ENCODE measurements at regions not wholly inside any gene's neighbourhood (a gene's known extent, or its start where the extent isn't known, plus 50 kb on each side); places are given as distances from the start of the nearest gene placed in this dataset.

GRCh38 chr4:103915224-103915869, 195.6 kb upstream of the TACR3 start:
- no peaks in the 10 kb centered on the region for H3K4me1 ChIP-seq (ENCODE audit: control insufficient read depth, insufficient read depth, low read length)
- no peaks in the 10 kb centered on the region for H3K27me3 ChIP-seq (ENCODE audit: control insufficient read depth, insufficient read depth, low read length, poor library complexity, severe bottlenecking)
- H3K9ac ChIP-seq (ENCODE audit: extremely low read depth, low read length, poor library complexity, severe bottlenecking) = no peak overlapping the region
- H3K36me3 Mint-ChIP-seq (ENCODE audit: low read depth) = no peaks in the 10 kb centered on the region
- H3K36me3 ChIP-seq (ENCODE audit: control insufficient read depth, insufficient read depth, low read length) = no peaks in the 10 kb centered on the region
- H3K9me3 Mint-ChIP-seq = no peaks in the 10 kb centered on the region
- H3K4me3 Mint-ChIP-seq = no peak overlapping the region
- TF ChIP-seq, protein P1, sequence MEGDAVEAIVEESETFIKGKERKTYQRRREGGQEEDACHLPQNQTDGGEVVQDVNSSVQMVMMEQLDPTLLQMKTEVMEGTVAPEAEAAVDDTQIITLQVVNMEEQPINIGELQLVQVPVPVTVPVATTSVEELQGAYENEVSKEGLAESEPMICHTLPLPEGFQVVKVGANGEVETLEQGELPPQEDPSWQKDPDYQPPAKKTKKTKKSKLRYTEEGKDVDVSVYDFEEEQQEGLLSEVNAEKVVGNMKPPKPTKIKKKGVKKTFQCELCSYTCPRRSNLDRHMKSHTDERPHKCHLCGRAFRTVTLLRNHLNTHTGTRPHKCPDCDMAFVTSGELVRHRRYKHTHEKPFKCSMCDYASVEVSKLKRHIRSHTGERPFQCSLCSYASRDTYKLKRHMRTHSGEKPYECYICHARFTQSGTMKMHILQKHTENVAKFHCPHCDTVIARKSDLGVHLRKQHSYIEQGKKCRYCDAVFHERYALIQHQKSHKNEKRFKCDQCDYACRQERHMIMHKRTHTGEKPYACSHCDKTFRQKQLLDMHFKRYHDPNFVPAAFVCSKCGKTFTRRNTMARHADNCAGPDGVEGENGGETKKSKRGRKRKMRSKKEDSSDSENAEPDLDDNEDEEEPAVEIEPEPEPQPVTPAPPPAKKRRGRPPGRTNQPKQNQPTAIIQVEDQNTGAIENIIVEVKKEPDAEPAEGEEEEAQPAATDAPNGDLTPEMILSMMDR (conservative IDR thresholded peaks at IDR 0.05) = peak; percentile 86
- 29% methylated on average over 2 of the region's 3 CpGs; no CpG with 5 or more reads in 1 of the 2 experiments for WGBS, 2 experiments (ENCODE audit: insufficient coverage in 1 of 2, insufficient read length in 1 of 2)
- DNase-seq = no peak
- no peak overlapping the region for H3K27ac ChIP-seq (ENCODE audit: low read depth, low read length)
- no peaks in the 10 kb centered on the region for H3K27me3 Mint-ChIP-seq (ENCODE audit: insufficient read depth)
- H3K4me1 Mint-ChIP-seq = no peaks in the 10 kb centered on the region
- H3K4me3 ChIP-seq (ENCODE audit: low read length) = no peak overlapping the region
- H3K9me3 ChIP-seq (ENCODE audit: control insufficient read depth, low read length) = peaks cover 4% of the 10 kb centered on the region
- no peak overlapping the region for H3K27ac Mint-ChIP-seq

- Histone ChIP-seq H3K4me3 (ENCODE audit: low read length) (no peak overlapping the region), H3K4me1 (ENCODE audit: control insufficient read depth, insufficient read depth, low read length) (no peaks in the 10 kb centered on the region), H3K9me3 (ENCODE audit: control insufficient read depth, low read length) (no peaks in the 10 kb centered on the region), H3K9ac (ENCODE audit: extremely low read depth, low read length, poor library complexity, severe bottlenecking) (no peak overlapping the region), H3K27me3 (ENCODE audit: control insufficient read depth, insufficient read depth, low read length, poor library complexity, severe bottlenecking) (no peaks in the 10 kb centered on the region), H3K36me3 (ENCODE audit: control insufficient read depth, insufficient read depth, low read length) (no peaks in the 10 kb centered on the region), H3K27ac (ENCODE audit: low read depth, low read length) (no peak overlapping the region)
- H3K9me3 Mint-ChIP-seq = peaks cover 3% of the 10 kb centered on the region
- no peak overlapping the region for H3K27ac Mint-ChIP-seq
- H3K36me3 Mint-ChIP-seq (ENCODE audit: low read depth) = no peaks in the 10 kb centered on the region
- 86% methylated on average over 2 of the region's 2 CpGs; no CpG with 5 or more reads in 1 of the 2 experiments for WGBS, 2 experiments (ENCODE audit: insufficient coverage in 1 of 2, insufficient read length in 1 of 2)
- DNase-seq = no peak
- no peak overlapping the region for H3K4me3 Mint-ChIP-seq
- no peaks in the 10 kb centered on the region for H3K27me3 Mint-ChIP-seq (ENCODE audit: insufficient read depth)
- no peaks in the 10 kb centered on the region for H3K4me1 Mint-ChIP-seq
- TF ChIP-seq, protein P1 (conservative IDR thresholded peaks at IDR 0.05) = no peak
Measured at GRCh38 chr4:103907414-103907813, 187.6 kb upstream of the TACR3 start.

DNA sequence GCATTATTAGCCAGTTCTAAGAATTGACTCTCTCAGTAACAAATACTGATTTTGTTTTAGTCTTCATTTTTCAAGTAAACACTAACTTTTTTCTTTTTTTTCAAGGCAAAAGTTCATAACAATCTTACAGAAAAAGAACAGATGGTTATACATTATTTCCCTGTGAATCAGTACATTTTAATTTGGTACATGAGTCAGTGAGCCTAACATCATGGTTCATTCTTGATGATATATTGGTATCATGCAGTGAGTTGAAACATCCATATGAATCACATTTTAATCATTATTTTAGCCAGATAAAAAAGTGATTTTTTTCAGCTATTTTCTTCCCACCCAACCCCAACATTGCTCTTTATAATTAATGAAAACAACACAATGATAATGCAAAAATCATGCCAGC, 184.3 kb upstream of the TACR3 start:
- H3K4me1 ChIP-seq (ENCODE audit: control insufficient read depth, insufficient read depth, low read length) = no peaks in the 10 kb centered on the region
- no peak overlapping the region for H3K27ac Mint-ChIP-seq
- H3K36me3 ChIP-seq (ENCODE audit: control insufficient read depth, insufficient read depth, low read length) = no peaks in the 10 kb centered on the region
- DNase-seq = no peak
- peaks cover 12% of the 10 kb centered on the region for H3K9me3 Mint-ChIP-seq
- TF ChIP-seq, protein P1 (conservative IDR thresholded peaks at IDR 0.05) = no peak
- no peaks in the 10 kb centered on the region for H3K9me3 ChIP-seq (ENCODE audit: control insufficient read depth, low read length)
- no peaks in the 10 kb centered on the region for H3K36me3 Mint-ChIP-seq (ENCODE audit: low read depth)
- no peaks in the 10 kb centered on the region for H3K4me1 Mint-ChIP-seq
- H3K27ac ChIP-seq (ENCODE audit: low read depth, low read length) = no peak overlapping the region
- H3K9ac ChIP-seq (ENCODE audit: extremely low read depth, low read length, poor library complexity, severe bottlenecking) = no peak overlapping the region
- H3K27me3 ChIP-seq (ENCODE audit: control insufficient read depth, insufficient read depth, low read length, poor library complexity, severe bottlenecking) = no peaks in the 10 kb centered on the region
- H3K27me3 Mint-ChIP-seq (ENCODE audit: insufficient read depth) = no peaks in the 10 kb centered on the region
- no peak overlapping the region for H3K4me3 ChIP-seq (ENCODE audit: low read length)
- H3K4me3 Mint-ChIP-seq = no peak overlapping the region
